ENCODE measurements at regions not wholly inside any gene's neighbourhood (a gene's known extent, or its start where the extent isn't known, plus 50 kb on each side); places are given as distances from the start of the nearest gene placed in this dataset.

DNA sequence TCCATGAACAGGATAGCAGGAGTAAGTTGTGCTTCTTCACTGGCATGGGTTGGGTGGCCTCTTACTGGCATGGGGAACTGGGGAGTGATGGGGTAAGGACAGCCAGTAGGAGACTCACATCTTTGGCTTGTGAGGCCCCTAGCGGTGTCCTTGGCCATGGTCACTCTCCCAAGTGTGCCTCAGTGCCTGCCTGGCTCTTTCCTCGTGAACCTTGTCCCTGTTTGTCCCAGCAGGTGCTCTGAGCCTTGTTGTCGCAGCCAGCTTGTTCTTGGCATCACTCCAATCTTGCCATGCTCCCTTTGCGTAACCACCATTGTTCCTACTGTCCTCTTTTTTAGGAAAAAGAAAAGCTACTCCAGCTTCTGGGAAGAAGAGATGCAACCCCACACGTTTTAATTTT, 53.6 kb upstream of the SDK2 start:
- TF ChIP-seq, protein P1, sequence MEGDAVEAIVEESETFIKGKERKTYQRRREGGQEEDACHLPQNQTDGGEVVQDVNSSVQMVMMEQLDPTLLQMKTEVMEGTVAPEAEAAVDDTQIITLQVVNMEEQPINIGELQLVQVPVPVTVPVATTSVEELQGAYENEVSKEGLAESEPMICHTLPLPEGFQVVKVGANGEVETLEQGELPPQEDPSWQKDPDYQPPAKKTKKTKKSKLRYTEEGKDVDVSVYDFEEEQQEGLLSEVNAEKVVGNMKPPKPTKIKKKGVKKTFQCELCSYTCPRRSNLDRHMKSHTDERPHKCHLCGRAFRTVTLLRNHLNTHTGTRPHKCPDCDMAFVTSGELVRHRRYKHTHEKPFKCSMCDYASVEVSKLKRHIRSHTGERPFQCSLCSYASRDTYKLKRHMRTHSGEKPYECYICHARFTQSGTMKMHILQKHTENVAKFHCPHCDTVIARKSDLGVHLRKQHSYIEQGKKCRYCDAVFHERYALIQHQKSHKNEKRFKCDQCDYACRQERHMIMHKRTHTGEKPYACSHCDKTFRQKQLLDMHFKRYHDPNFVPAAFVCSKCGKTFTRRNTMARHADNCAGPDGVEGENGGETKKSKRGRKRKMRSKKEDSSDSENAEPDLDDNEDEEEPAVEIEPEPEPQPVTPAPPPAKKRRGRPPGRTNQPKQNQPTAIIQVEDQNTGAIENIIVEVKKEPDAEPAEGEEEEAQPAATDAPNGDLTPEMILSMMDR (IDR thresholded peaks at IDR 0.05) = no peak
- TF ChIP-seq POLR2A (IDR thresholded peaks at IDR 0.05) = no peak
- no peak for TF ChIP-seq EP300 (IDR thresholded peaks at IDR 0.05)

Data from tibial nerve (tissue), 4 donors.